Neural crest cell (in vitro differentiated cells): ENCODE measurements at regions not wholly inside any gene's neighbourhood (a gene's known extent, or its start where the extent isn't known, plus 50 kb on each side); places are given as distances from the start of the nearest gene placed in this dataset.
"Not testable (repeated sequence)": the region's sequence is repeated elsewhere in the genome, so short reads cannot be mapped to it uniquely, and the experiment has no call there.

Source experiments
- DNase-seq: peaks from one replicate; pipeline ENCODE4 v3.0.0; 2021; ENCODE audit warnings: low read depth, mixed read lengths, low spot score
- H3K27ac Mint-ChIP-seq: one replicate; pipeline ENCODE4 v1.8.0; 2021; ENCODE audit warnings: mild to moderate bottlenecking, mixed read lengths; ENCODE audit not compliant: unreplicated experiment
- H3K27me3 Mint-ChIP-seq: 2 replicates; pipeline ENCODE4 v1.8.0; 2021; ENCODE audit warnings: low read depth, mild to moderate bottlenecking, mixed read lengths
- H3K36me3 Mint-ChIP-seq: 2 replicates; pipeline ENCODE4 v1.8.0; 2021; ENCODE audit warnings: low read depth, mild to moderate bottlenecking, mixed read lengths
- H3K4me1 Mint-ChIP-seq: 2 replicates; pipeline ENCODE4 v1.8.0; 2021; ENCODE audit warnings: mixed read lengths
- H3K4me3 Mint-ChIP-seq: one replicate; pipeline ENCODE4 v1.8.0; 2021; ENCODE audit warnings: mild to moderate bottlenecking, mixed read lengths
- H3K9me3 Mint-ChIP-seq: 2 replicates; pipeline ENCODE4 v1.8.0; 2021; ENCODE audit warnings: mixed read lengths
- CTCF ChIP-seq: fragments of 200-600 bp; sonication (generic); conservative IDR thresholded peaks from 2 replicates; pipeline ENCODE4 v1.5.0; 2021; ENCODE audit warnings: antibody characterized with exemption, mild to moderate bottlenecking

GRCh38 chr6:28615616-28615954 is 89.9 kb downstream of the GPX5 start:
- Mint-ChIP-seq H3K4me1 (peaks cover 17% of the 10 kb centered on the region), H3K9me3 (peaks cover 2% of the 10 kb centered on the region), H3K27me3 (peaks cover 14% of the 10 kb centered on the region), H3K36me3 (no peaks in the 10 kb centered on the region), H3K27ac (no peak overlapping the region), H3K4me3 (no peak overlapping the region)
- no peak for TF ChIP-seq CTCF
- DNase-seq, result no peak

GRCh38 chr6:28615955-28616747 is 90.5 kb downstream of the GPX5 start:
- peaks cover 2% of the 10 kb centered on the region for H3K9me3 Mint-ChIP-seq
- H3K4me3 Mint-ChIP-seq, result peak overlapping the region; percentile 49
- no peaks in the 10 kb centered on the region for H3K36me3 Mint-ChIP-seq
- peaks cover 12% of the 10 kb centered on the region for H3K27me3 Mint-ChIP-seq
- peaks cover 21% of the 10 kb centered on the region for H3K4me1 Mint-ChIP-seq
- H3K27ac Mint-ChIP-seq, result no peak overlapping the region
- DNase-seq, result no peak
- no peak for TF ChIP-seq CTCF

- peak overlapping the region; percentile 39 for H3K27ac Mint-ChIP-seq
- no peak for DNase-seq
- H3K27me3 Mint-ChIP-seq, result peaks cover 10% of the 10 kb centered on the region
- peaks cover 3% of the 10 kb centered on the region for H3K36me3 Mint-ChIP-seq
- H3K9me3 Mint-ChIP-seq, result peaks cover 5% of the 10 kb centered on the region
- H3K4me3 Mint-ChIP-seq, result peak overlapping the region; percentile 80
- no peak for TF ChIP-seq CTCF
- peaks cover 25% of the 10 kb centered on the region for H3K4me1 Mint-ChIP-seq
Observed at GRCh38 chr6:28618898-28619555, 93.3 kb downstream of the GPX5 start.

GRCh38 chr6:28621268-28621667 is 95.6 kb downstream of the GPX5 start:
- Mint-ChIP-seq H3K27ac (peak overlapping the region; percentile 71), H3K4me1 (peaks cover 25% of the 10 kb centered on the region), H3K4me3 (peak overlapping the region; percentile 91)
- DNase-seq, H3K9me3 Mint-ChIP-seq, H3K27me3 Mint-ChIP-seq, H3K36me3 Mint-ChIP-seq: not testable (repeated sequence)

- H3K4me3 Mint-ChIP-seq, H3K9me3 Mint-ChIP-seq, H3K36me3 Mint-ChIP-seq, H3K27ac Mint-ChIP-seq, H3K27me3 Mint-ChIP-seq, DNase-seq: not testable (repeated sequence)
- H3K4me1 Mint-ChIP-seq, result peaks cover 22% of the 10 kb centered on the region
Observed at GRCh38 chr6:28623242-28623641, 97.6 kb downstream of the GPX5 start.

GRCh38 chr6:28626386-28626785 is 100.7 kb downstream of the GPX5 start:
- not testable (repeated sequence) for H3K27me3 Mint-ChIP-seq, DNase-seq, H3K9me3 Mint-ChIP-seq, H3K4me3 Mint-ChIP-seq, H3K4me1 Mint-ChIP-seq, H3K27ac Mint-ChIP-seq, H3K36me3 Mint-ChIP-seq

- Mint-ChIP-seq H3K36me3 (no peaks in the 10 kb centered on the region), H3K9me3 (no peaks in the 10 kb centered on the region), H3K4me3 (no peak overlapping the region), H3K27me3 (peaks cover 23% of the 10 kb centered on the region), H3K27ac (no peak overlapping the region), H3K4me1 (peaks cover 20% of the 10 kb centered on the region)
- TF ChIP-seq CTCF, result no peak
- DNase-seq, result no peak
Observed at GRCh38 chr6:28632326-28632851, 106.7 kb downstream of the GPX5 start.
